Gastrocnemius medialis (tissue), 4 donors: ENCODE measurements at regions not wholly inside any gene's neighbourhood (a gene's known extent, or its start where the extent isn't known, plus 50 kb on each side); places are given as distances from the start of the nearest gene placed in this dataset.

Experiments
- CTCF ChIP-seq, 5 experiments: fragments of 450-650 bp in 3 of 5; fragments of 200-600 bp in 2 of 5; sonication (generic) in 2 of 5; IDR thresholded peaks in 4 of 5; conservative IDR thresholded peaks in 1 of 5; 1 replicate in 4 of 5; 2 replicates in 1 of 5; pipeline ENCODE4 v1.5.1; 2016 to 2019; ENCODE audit warnings: antibody characterized with exemption in 5 of 5, mild to moderate bottlenecking in 3 of 5, moderate library complexity in 3 of 5
- POLR2A ChIP-seq, 2 donors: fragments of 450-650 bp; IDR thresholded peaks; one replicate each; pipeline ENCODE4 v1.6.1; 2017; ENCODE audit warnings: antibody characterized with exemption in 2 of 2, mild to moderate bottlenecking in 2 of 2, moderate library complexity in 2 of 2

GRCh38 chrX:20594985-20595384 lies 328.3 kb upstream of the RPS6KA3 start:
- TF ChIP-seq POLR2A (IDR thresholded peaks at IDR 0.05) (no peak), CTCF (IDR thresholded peaks at IDR 0.05 in 4 of 5, conservative IDR thresholded peaks at IDR 0.05 in 1 of 5) (no peak)
